H9 (cell line): ENCODE measurements at regions not wholly inside any gene's neighbourhood (a gene's known extent, or its start where the extent isn't known, plus 50 kb on each side); places are given as distances from the start of the nearest gene placed in this dataset.

Source experiments
- DNase-seq: peaks from one replicate; pipeline ENCODE4 v3.0.0-alpha.2; 2017
- H2AFZ ChIP-seq: one replicate; pipeline ENCODE4 v1.6.1; 2013; ENCODE audit warnings: mild to moderate bottlenecking, low read length, control low read depth, moderate library complexity
- H2AK5ac ChIP-seq: 2 replicates; pipeline ENCODE4 v1.6.1; 2013; ENCODE audit warnings: low read length, control low read depth, mixed read lengths; ENCODE audit not compliant: insufficient read length
- H2BK120ac ChIP-seq: one replicate; pipeline ENCODE4 v1.6.1; 2013; ENCODE audit warnings: low read depth, mild to moderate bottlenecking, low read length, control low read depth, inconsistent platforms; ENCODE audit not compliant: poor library complexity, severe bottlenecking
- H2BK12ac ChIP-seq: 2 replicates; pipeline ENCODE4 v1.6.1; 2013; ENCODE audit warnings: low read length, control low read depth, mixed read lengths, low read depth; ENCODE audit not compliant: insufficient read length
- H2BK15ac ChIP-seq: 2 replicates; pipeline ENCODE4 v1.6.1; 2013; ENCODE audit warnings: low read depth, low read length, control low read depth
- H2BK20ac ChIP-seq: one replicate; pipeline ENCODE4 v1.6.1; 2013; ENCODE audit warnings: low read depth, mild to moderate bottlenecking, low read length, control low read depth, inconsistent platforms; ENCODE audit not compliant: poor library complexity, severe bottlenecking
- H2BK5ac ChIP-seq: 2 replicates; pipeline ENCODE4 v1.6.1; 2013; ENCODE audit warnings: low read length, control low read depth, mixed read lengths; ENCODE audit not compliant: insufficient read length
- H3K14ac ChIP-seq: 2 replicates; pipeline ENCODE4 v1.6.1; 2013; ENCODE audit warnings: low read length, control low read depth; ENCODE audit not compliant: insufficient read depth
- H3K18ac ChIP-seq: 2 replicates; pipeline ENCODE4 v1.6.1; 2013; ENCODE audit warnings: low read depth, mild to moderate bottlenecking, mixed read lengths, low read length, control low read depth; ENCODE audit not compliant: insufficient read length
- H3K23ac ChIP-seq: 2 replicates; pipeline ENCODE4 v1.6.1; 2013; ENCODE audit warnings: low read length, control low read depth, mixed read lengths, low read depth; ENCODE audit not compliant: insufficient read length
- H3K23me2 ChIP-seq: 2 replicates; pipeline ENCODE4 v1.6.1; 2013; ENCODE audit warnings: low read depth, mild to moderate bottlenecking, mixed read lengths, low read length, control low read depth; ENCODE audit not compliant: insufficient read length, poor library complexity, severe bottlenecking
- H3K27ac ChIP-seq: 2 replicates; pipeline ENCODE4 v1.5.1; 2013; ENCODE audit warnings: low read length, control low read depth, mixed read lengths, low read depth; ENCODE audit not compliant: insufficient read length
- H3K27me3 ChIP-seq: 2 replicates; pipeline ENCODE4 v1.6.1; 2013; ENCODE audit warnings: low read length, control low read depth, inconsistent platforms; ENCODE audit not compliant: insufficient read depth
- H3K4ac ChIP-seq: 2 replicates; pipeline ENCODE4 v1.6.1; 2013; ENCODE audit warnings: low read depth, mild to moderate bottlenecking, control low read depth, inconsistent platforms, low read length, moderate library complexity
- H3K4me1 ChIP-seq: 2 replicates; pipeline ENCODE4 v1.6.1; 2013; ENCODE audit warnings: low read length, control low read depth, inconsistent platforms; ENCODE audit not compliant: insufficient read depth
- H3K4me2 ChIP-seq: 2 replicates; pipeline ENCODE4 v1.6.1; 2013; ENCODE audit warnings: low read length, control low read depth, mixed read lengths; ENCODE audit not compliant: insufficient read length, insufficient read depth
- H3K56ac ChIP-seq: 2 replicates; pipeline ENCODE4 v1.6.1; 2013; ENCODE audit warnings: low read depth, mild to moderate bottlenecking, mixed read lengths, low read length, control low read depth; ENCODE audit not compliant: insufficient read length
- H3K79me1 ChIP-seq: 2 replicates; pipeline ENCODE4 v1.6.1; 2013; ENCODE audit warnings: low read depth, mild to moderate bottlenecking, moderate library complexity, low read length, control low read depth, inconsistent platforms; ENCODE audit not compliant: insufficient read depth, poor library complexity, severe bottlenecking
- H3K79me2 ChIP-seq: 2 replicates; pipeline ENCODE4 v1.6.1; 2013; ENCODE audit warnings: low read length, control low read depth, inconsistent platforms; ENCODE audit not compliant: insufficient read depth
- H3K9ac ChIP-seq: 2 replicates; pipeline ENCODE4 v1.6.1; 2013; ENCODE audit warnings: low read length, control low read depth, mixed read lengths; ENCODE audit not compliant: insufficient read length; ENCODE audit errors: extremely low read depth
- H3K9me3 ChIP-seq: one replicate; pipeline ENCODE4 v1.6.1; 2013; ENCODE audit warnings: low read depth, low read length, inconsistent platforms; ENCODE audit not compliant: control insufficient read depth
- H3T11ph ChIP-seq: one replicate; pipeline ENCODE4 v1.6.1; 2013; ENCODE audit warnings: mild to moderate bottlenecking, low read length, control low read depth, inconsistent platforms
- H4K20me1 ChIP-seq: one replicate; pipeline ENCODE4 v1.6.1; 2013; ENCODE audit not compliant: control insufficient read depth, insufficient read length, insufficient read depth
- H4K5ac ChIP-seq: 2 replicates; pipeline ENCODE4 v1.6.1; 2013; ENCODE audit warnings: low read depth, mild to moderate bottlenecking, mixed read lengths, low read length, control low read depth; ENCODE audit not compliant: insufficient read length
- H4K8ac ChIP-seq: replicated peaks from 2 replicates; pipeline ENCODE4 v1.6.1; 2013; ENCODE audit warnings: low read length, control low read depth, mixed read lengths, low read depth; ENCODE audit not compliant: insufficient read length
- H4K91ac ChIP-seq: 2 replicates; pipeline ENCODE4 v1.6.1; 2013; ENCODE audit warnings: low read depth, mild to moderate bottlenecking, moderate library complexity, mixed read lengths, low read length, control low read depth; ENCODE audit not compliant: insufficient read length
- H3K27ac Mint-ChIP-seq, 3 experiments: 2 replicates in 2 of 3; 3 replicates in 1 of 3; pipeline ENCODE4 v1.8.0; 2020 to 2021; ENCODE audit warnings: mixed read lengths in 3 of 3, mild to moderate bottlenecking in 1 of 3, moderate library complexity in 1 of 3
- H3K27me3 Mint-ChIP-seq: 2 replicates; pipeline ENCODE4 v1.8.0; 2021; ENCODE audit warnings: low read depth, mild to moderate bottlenecking, moderate library complexity, mixed read lengths
- H3K36me3 Mint-ChIP-seq, 3 experiments: 2 replicates in 2 of 3; 3 replicates in 1 of 3; pipeline ENCODE4 v1.8.0; 2020 to 2021; ENCODE audit warnings: low read depth in 3 of 3, mixed read lengths in 3 of 3; ENCODE audit not compliant: insufficient read depth in 1 of 3
- H3K4me1 Mint-ChIP-seq, 2 experiments: 2 replicates each; pipeline ENCODE4 v1.8.0; 2020; ENCODE audit warnings: mixed read lengths in 2 of 2
- H3K4me3 Mint-ChIP-seq, 2 experiments: 2 replicates in 1 of 2; 3 replicates in 1 of 2; pipeline ENCODE4 v1.8.0; 2020 to 2021; ENCODE audit warnings: mild to moderate bottlenecking in 2 of 2, mixed read lengths in 2 of 2, moderate library complexity in 1 of 2
- H3K9me3 Mint-ChIP-seq, 2 experiments: 2 replicates in 1 of 2; 3 replicates in 1 of 2; pipeline ENCODE4 v1.8.0; 2020; ENCODE audit warnings: mild to moderate bottlenecking in 2 of 2, mixed read lengths in 2 of 2, moderate library complexity in 1 of 2
- CTCF ChIP-seq: fragments of 200-600 bp; sonication (generic); conservative IDR thresholded peaks from 3 replicates; pipeline ENCODE4 v1.8.0; 2021; ENCODE audit warnings: antibody characterized with exemption, mild to moderate bottlenecking
- WGBS: extraction: QIAGEN DNeasy Blood & Tissue Kit; methylation state at CpG from one replicate; pipeline ENCODE4 v1.1.7; 2013; ENCODE audit warnings: missing lambda C conversion rate, low lambda C conversion rate, mixed read lengths; ENCODE audit not compliant: insufficient read length; ENCODE audit errors: extremely low coverage; 5-methylcytosine and 5-hydroxymethylcytosine counted together

GRCh38 chr12:91954747-91955146 is 190.9 kb downstream of the BTG1 start:
- Histone ChIP-seq H2BK12ac (no peak overlapping the region), H3K14ac (no peak overlapping the region), H3K18ac (no peak overlapping the region), H3K23ac (no peak overlapping the region), H3K27ac (no peak overlapping the region), H3K9me3 (no peaks in the 10 kb centered on the region), H3K27me3 (no peaks in the 10 kb centered on the region), H2AFZ (no peak overlapping the region), H4K5ac (no peak overlapping the region), H3K56ac (no peak overlapping the region), H4K91ac (no peak overlapping the region), H4K8ac (no peak overlapping the region), H3K79me1 (no peaks in the 10 kb centered on the region), H2BK120ac (no peak overlapping the region), H3K4me1 (no peaks in the 10 kb centered on the region; the same call in 1 of the 2 replicates), H3K79me2 (no peaks in the 10 kb centered on the region), H2AK5ac (no peak overlapping the region), H2BK20ac (no peak overlapping the region), H3K4ac (no peak overlapping the region), H4K20me1 (no peaks in the 10 kb centered on the region), H3K23me2 (no peaks in the 10 kb centered on the region), H2BK15ac (no peak overlapping the region), H3T11ph (no peak overlapping the region), H2BK5ac (no peak overlapping the region), H3K4me2 (no peak overlapping the region), H3K9ac (no peak overlapping the region)
- Mint-ChIP-seq H3K27me3 (no peaks in the 10 kb centered on the region), H3K4me1 (no peaks in the 10 kb centered on the region), H3K9me3 (no peaks in the 10 kb centered on the region), H3K36me3 (no peaks in the 10 kb centered on the region), H3K4me3 (no peak overlapping the region), H3K27ac (no peak overlapping the region; a peak in 1 of 7 replicates)
- TF ChIP-seq CTCF: no peak
- no peak for DNase-seq
- no CpG with 5 or more reads among the region's 3 CpGs for WGBS
